MCF 10A (cell line): ENCODE measurements at regions not wholly inside any gene's neighbourhood (a gene's known extent, or its start where the extent isn't known, plus 50 kb on each side); places are given as distances from the start of the nearest gene placed in this dataset.
"Not testable (repeated sequence)": the region's sequence is repeated elsewhere in the genome, so short reads cannot be mapped to it uniquely, and the experiment has no call there.

Experiments
- BruUV-seq: library from RNA; stranded (reverse); fragments of 400-500 nt; replicated peaks from 2 replicates; lab custom pipeline; 2021; lab: Mats Ljungman, UMichigan
- CTCF ChIA-PET: fragments of 300-600 bp; sonication (Branson Sonifier 250); formaldehyde crosslinking; extraction: SDS; loops from one replicate; lab custom pipeline; 2021; ENCODE audit warnings: antibody characterized with exemption, inconsistent platforms; lab: Yijun Ruan, JAX
- POLR2A ChIA-PET: fragments of 300-600, 350-650 bp; sonication (Branson Sonifier 250); formaldehyde crosslinking; extraction: SDS; loops from one replicate; lab custom pipeline; 2020; ENCODE audit warnings: antibody characterized with exemption, inconsistent platforms; lab: Yijun Ruan, JAX
- DNase-seq: peaks from one replicate; pipeline ENCODE4 v3.0.0-alpha.2; 2018; ENCODE audit not compliant: unreplicated experiment
- H3K27ac Mint-ChIP-seq: one replicate; pipeline ENCODE4 v1.8.0; 2022; ENCODE audit warnings: mild to moderate bottlenecking, low read depth, mixed read lengths; ENCODE audit not compliant: unreplicated experiment
- H3K27me3 Mint-ChIP-seq: one replicate; pipeline ENCODE4 v1.8.0; 2022; ENCODE audit warnings: mixed read lengths; ENCODE audit not compliant: insufficient read depth, unreplicated experiment
- H3K36me3 Mint-ChIP-seq: one replicate; pipeline ENCODE4 v1.8.0; 2022; ENCODE audit warnings: mild to moderate bottlenecking, moderate library complexity, mixed read lengths; ENCODE audit not compliant: insufficient read depth, unreplicated experiment
- H3K4me1 Mint-ChIP-seq: one replicate; pipeline ENCODE4 v1.8.0; 2022; ENCODE audit warnings: mixed read lengths; ENCODE audit not compliant: insufficient read depth, unreplicated experiment
- H3K4me3 Mint-ChIP-seq: one replicate; pipeline ENCODE4 v1.8.0; 2022; ENCODE audit warnings: mild to moderate bottlenecking, moderate library complexity, mixed read lengths; ENCODE audit not compliant: unreplicated experiment
- H3K9me3 Mint-ChIP-seq: one replicate; pipeline ENCODE4 v1.8.0; 2022; ENCODE audit warnings: mixed read lengths; ENCODE audit not compliant: unreplicated experiment
- intact Hi-C: fragments of 100-400 bp; cut with micrococcal nuclease; formaldehyde crosslinking; loops from 2 replicates; pipeline ENCODE4 v1.14.1; 2022
- TF ChIP-seq, protein P1 (sequence below): fragments of 200-600 bp; IDR thresholded peaks from one replicate; pipeline ENCODE4 v1.8.0; 2022; ENCODE audit warnings: antibody characterized with exemption, mild to moderate bottlenecking; ENCODE audit not compliant: unreplicated experiment

DNA sequence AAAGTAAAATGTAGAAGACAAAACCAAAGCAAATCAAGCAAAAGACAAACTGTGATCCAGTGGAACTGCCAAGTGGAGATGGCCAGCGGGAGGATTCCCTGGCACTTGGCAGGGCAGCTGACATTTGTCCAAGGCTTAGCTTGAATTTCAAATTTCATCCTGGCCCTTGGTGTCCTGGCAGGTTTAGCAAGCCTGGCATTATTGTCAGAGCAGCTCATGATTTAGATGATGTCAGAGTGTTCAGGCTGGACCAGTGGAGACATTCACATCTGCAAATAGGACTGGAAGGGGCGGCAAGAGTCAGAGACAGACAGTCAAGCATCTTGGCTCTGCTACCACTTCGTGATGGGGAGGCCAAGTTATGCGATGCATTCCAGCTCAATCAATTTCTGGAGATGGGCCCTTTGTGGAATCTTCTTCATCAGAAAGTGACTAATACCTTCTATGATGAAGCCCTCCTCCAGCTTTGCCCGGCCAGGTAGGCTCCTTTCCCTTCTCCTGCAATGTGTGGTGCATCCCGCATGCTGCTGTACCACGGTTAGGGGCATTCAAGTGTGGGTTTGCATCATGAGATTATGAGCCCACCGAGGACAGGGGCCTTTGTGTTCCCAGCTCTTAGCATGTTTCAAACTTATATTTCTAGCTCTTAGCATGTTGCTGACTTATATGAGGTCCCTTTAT is 199.7 kb downstream of the ANKRD30B start:
- no peaks in the 10 kb centered on the region for H3K9me3 Mint-ChIP-seq

DNA sequence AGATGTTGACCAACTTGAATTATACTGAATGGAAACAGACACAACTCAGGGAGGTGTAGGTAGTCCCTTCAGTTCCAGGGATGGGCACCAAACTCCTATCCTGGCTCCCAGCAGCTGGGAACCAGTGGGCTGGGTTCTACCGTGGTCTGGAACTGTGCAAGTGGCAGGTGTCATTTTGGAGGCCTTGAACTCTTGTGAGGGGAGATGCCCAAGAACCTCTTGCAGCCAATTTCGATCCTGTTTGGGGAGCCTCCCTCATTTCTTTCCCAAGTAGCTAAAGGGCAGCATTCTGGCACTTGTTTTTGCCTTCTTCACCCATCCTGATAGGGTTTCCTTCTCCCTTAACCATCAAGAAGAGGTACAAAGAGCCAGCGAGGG is 200.2 kb downstream of the ANKRD30B start:
- Mint-ChIP-seq H3K4me1 (peaks cover 5% of the 10 kb centered on the region), H3K27ac (no peak overlapping the region), H3K36me3 (no peaks in the 10 kb centered on the region), H3K27me3 (no peaks in the 10 kb centered on the region), H3K4me3 (no peak overlapping the region), H3K9me3 (no peaks in the 10 kb centered on the region)
- intact Hi-C loops, result no loop called here
- TF ChIP-seq, protein P1, sequence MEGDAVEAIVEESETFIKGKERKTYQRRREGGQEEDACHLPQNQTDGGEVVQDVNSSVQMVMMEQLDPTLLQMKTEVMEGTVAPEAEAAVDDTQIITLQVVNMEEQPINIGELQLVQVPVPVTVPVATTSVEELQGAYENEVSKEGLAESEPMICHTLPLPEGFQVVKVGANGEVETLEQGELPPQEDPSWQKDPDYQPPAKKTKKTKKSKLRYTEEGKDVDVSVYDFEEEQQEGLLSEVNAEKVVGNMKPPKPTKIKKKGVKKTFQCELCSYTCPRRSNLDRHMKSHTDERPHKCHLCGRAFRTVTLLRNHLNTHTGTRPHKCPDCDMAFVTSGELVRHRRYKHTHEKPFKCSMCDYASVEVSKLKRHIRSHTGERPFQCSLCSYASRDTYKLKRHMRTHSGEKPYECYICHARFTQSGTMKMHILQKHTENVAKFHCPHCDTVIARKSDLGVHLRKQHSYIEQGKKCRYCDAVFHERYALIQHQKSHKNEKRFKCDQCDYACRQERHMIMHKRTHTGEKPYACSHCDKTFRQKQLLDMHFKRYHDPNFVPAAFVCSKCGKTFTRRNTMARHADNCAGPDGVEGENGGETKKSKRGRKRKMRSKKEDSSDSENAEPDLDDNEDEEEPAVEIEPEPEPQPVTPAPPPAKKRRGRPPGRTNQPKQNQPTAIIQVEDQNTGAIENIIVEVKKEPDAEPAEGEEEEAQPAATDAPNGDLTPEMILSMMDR, result no peak
- CTCF ChIA-PET, result interaction anchor here (1.4 kb wide), 1 partner anchor 29 kb away, joined by 3 read pairs; no protein-coding TSS in a partner anchor
- POLR2A ChIA-PET, result no interaction called here
- BruUV-seq, result no TSS peak
- DNase-seq, result no peak

More for the DNA sequence above, 199.7 kb downstream of the ANKRD30B start:
- DNase-seq, result no peak
- Mint-ChIP-seq H3K36me3 (no peaks in the 10 kb centered on the region), H3K27ac (no peak overlapping the region), H3K27me3 (no peaks in the 10 kb centered on the region), H3K4me1 (peaks cover 5% of the 10 kb centered on the region), H3K4me3 (no peak overlapping the region)
- CTCF ChIA-PET, result interaction anchor here (0.8 to 1.4 kb wide), 2 partner anchors 30 to 1388 kb away, joined by 3 read pairs; no protein-coding TSS in a partner anchor
- TF ChIP-seq, protein P1, result no peak
- POLR2A ChIA-PET, result no interaction called here
- intact Hi-C loops, result no loop called here
- BruUV-seq, result no TSS peak

DNA sequence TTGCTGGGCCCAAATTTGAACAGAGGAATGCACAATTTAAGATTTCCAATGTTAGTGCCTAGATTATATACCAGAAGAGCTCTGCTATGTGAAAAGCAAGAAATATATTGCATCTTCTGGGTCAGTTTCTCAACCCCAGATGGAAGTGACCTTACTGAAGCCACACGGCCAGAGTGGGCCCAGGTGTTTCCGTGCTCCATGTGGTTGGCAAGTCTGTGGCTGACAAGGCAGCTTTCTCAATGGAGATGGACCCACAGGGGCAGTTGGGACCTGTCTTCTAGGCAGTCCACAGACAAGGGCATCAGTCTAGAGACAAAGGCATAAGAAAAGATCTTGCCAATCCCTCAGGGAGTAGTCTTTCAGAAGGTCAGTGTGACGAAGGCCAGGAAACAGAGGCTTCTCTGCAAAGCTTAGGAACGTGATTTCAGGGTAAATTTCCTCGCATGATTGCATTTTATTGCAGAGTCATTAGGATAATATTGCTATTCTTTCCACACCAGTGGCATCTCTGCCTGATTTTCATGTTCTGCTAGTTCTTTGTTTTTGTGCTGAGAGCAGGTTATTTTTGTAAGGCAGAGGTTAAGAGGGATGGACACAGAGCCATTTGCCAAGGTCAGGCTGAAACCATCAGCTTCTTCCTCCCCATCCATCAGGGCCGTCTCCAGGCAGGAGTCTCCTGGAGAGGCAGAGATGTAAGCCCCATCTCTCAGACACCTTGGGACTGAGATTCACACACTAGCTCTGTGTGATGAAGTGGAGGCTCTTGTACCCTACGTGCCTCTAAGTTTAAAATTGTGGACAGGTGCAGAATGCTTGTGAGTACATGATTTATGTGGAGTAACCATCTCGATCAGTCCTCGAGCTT is 202.1 kb downstream of the ANKRD30B start:
- Mint-ChIP-seq H3K27ac (no peak overlapping the region), H3K4me1 (no peaks in the 10 kb centered on the region), H3K27me3 (no peaks in the 10 kb centered on the region), H3K36me3 (no peaks in the 10 kb centered on the region), H3K4me3 (no peak overlapping the region), H3K9me3 (no peaks in the 10 kb centered on the region)
- no TSS peak for BruUV-seq
- TF ChIP-seq, protein P1, result no peak
- intact Hi-C loops, result no loop called here
- DNase-seq, result no peak
- ChIA-PET CTCF (no interaction called here), POLR2A (interaction anchor here (1.5 kb wide), 1 partner anchor 22 kb away, joined by 3 read pairs; no protein-coding TSS in a partner anchor)

DNA sequence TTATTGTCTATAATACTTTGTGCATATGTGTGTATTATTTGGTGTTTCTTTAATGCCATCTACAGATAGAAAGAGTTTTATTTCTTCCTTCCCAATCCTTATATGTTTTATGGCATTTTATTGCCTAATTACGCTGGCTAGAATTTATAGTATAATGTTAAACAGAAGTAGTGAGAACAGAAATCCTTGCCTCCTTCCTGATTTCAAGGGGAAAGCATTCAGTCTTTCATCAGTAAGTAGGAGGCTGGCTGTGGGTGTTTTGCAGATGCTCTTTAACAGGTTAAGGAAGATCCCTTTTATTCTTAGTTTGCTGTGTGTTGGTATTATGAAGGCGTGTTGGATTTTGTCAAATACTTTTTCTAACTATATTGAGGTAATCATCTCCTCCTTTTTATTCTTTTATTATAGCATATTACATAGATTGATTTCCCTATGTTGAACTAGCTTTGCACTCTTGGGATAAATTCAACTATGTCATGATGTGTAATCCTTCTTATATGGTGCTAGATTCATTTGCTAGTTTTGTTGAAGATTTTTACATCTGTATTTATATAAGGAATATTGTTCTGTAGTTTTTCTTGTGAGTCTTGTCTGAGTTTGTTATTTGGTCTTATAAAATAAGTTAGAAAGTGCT is 204.6 kb downstream of the ANKRD30B start:
- CTCF ChIA-PET, H3K36me3 Mint-ChIP-seq, H3K4me3 Mint-ChIP-seq: not testable (repeated sequence)

More for the DNA sequence above, 204.6 kb downstream of the ANKRD30B start:
- BruUV-seq, POLR2A ChIA-PET, intact Hi-C loops, DNase-seq, H3K9me3 Mint-ChIP-seq, H3K27me3 Mint-ChIP-seq, H3K27ac Mint-ChIP-seq, H3K4me1 Mint-ChIP-seq: not testable (repeated sequence)
